GDM1 (cell line): ENCODE measurements at regions not wholly inside any gene's neighbourhood (a gene's known extent, or its start where the extent isn't known, plus 50 kb on each side); places are given as distances from the start of the nearest gene placed in this dataset.
A peak's percentile ranks its signal among the peaks of the same experiment; 100 is the strongest.

ENCODE experiments used
- DNase-seq: peaks from one replicate; lab custom pipeline; 2025; lab: John Stamatoyannopoulos, UW

GRCh38 chr11:108994887-108995286 lies 330.0 kb downstream of the DDX10 start:
- DNase-seq: peak; percentile 67

- no peak for DNase-seq
Observed at GRCh38 chr11:108997826-108998225, 333.0 kb downstream of the DDX10 start.

GRCh38 chr11:109000531-109000930 lies 335.7 kb downstream of the DDX10 start:
- no peak for DNase-seq

- no peak for DNase-seq
Observed at GRCh38 chr11:109001585-109001984, 336.7 kb downstream of the DDX10 start.

GRCh38 chr11:109012991-109013390 lies 348.1 kb downstream of the DDX10 start:
- no peak for DNase-seq

- DNase-seq: no peak
Observed at GRCh38 chr11:109015283-109015682, 350.4 kb downstream of the DDX10 start.

- no peak for DNase-seq
Observed at GRCh38 chr11:109016724-109017123, 351.9 kb downstream of the DDX10 start.

- DNase-seq: no peak
Observed at GRCh38 chr11:109017489-109017888, 352.6 kb downstream of the DDX10 start.

- no peak for DNase-seq
Observed at GRCh38 chr11:109018639-109019038, 353.8 kb downstream of the DDX10 start.

GRCh38 chr11:109019342-109019936 lies 354.6 kb downstream of the DDX10 start:
- DNase-seq: no peak

- no peak for DNase-seq
Observed at GRCh38 chr11:109023036-109023435, 358.2 kb downstream of the DDX10 start.

- no peak for DNase-seq
Observed at GRCh38 chr11:109026891-109027489, 362.1 kb downstream of the DDX10 start.

- DNase-seq: no peak
Observed at GRCh38 chr11:109027851-109028250, 363.0 kb downstream of the DDX10 start.

GRCh38 chr11:109029927-109030326 lies 365.1 kb downstream of the DDX10 start:
- no peak for DNase-seq

- no peak for DNase-seq
Observed at GRCh38 chr11:109033627-109034338, 368.9 kb downstream of the DDX10 start.

- DNase-seq: no peak
Observed at GRCh38 chr11:109034339-109034696, 369.4 kb downstream of the DDX10 start.

GRCh38 chr11:109035284-109035683 lies 370.4 kb downstream of the DDX10 start:
- DNase-seq: no peak

GRCh38 chr11:109036011-109036410 lies 371.1 kb downstream of the DDX10 start:
- no peak for DNase-seq

GRCh38 chr11:109037856-109038780 lies 373.2 kb downstream of the DDX10 start:
- DNase-seq: no peak

GRCh38 chr11:109039611-109040010 lies 374.7 kb downstream of the DDX10 start:
- DNase-seq: no peak

GRCh38 chr11:109040303-109040702 lies 375.4 kb downstream of the DDX10 start:
- no peak for DNase-seq

- DNase-seq: no peak
Observed at GRCh38 chr11:109041876-109042275, 377.0 kb downstream of the DDX10 start.
